K562 (cell line): ENCODE measurements at regions not wholly inside any gene's neighbourhood (a gene's known extent, or its start where the extent isn't known, plus 50 kb on each side); places are given as distances from the start of the nearest gene placed in this dataset.

Experiments
- EZH2 ChIP-seq: IDR thresholded peaks from 2 replicates; pipeline ENCODE4 v1.6.1; 2012; ENCODE audit warnings: low read depth, mild to moderate bottlenecking, inconsistent platforms, low read length, borderline replicate concordance
- GATA2 ChIP-seq: sonication (generic); formaldehyde crosslinking; IDR thresholded peaks from 2 replicates; pipeline ENCODE4 v1.4.0; 2020; ENCODE audit warnings: mild to moderate bottlenecking, missing genetic modification reagents
- PHB2 ChIP-seq: fragments of 450-650 bp; IDR thresholded peaks from 2 replicates; pipeline ENCODE4 v1.6.1; 2017; ENCODE audit warnings: low read depth
- POLR2AphosphoS5 ChIP-seq: IDR thresholded peaks from 2 replicates; pipeline ENCODE4 v1.6.1; 2011; ENCODE audit warnings: mild to moderate bottlenecking, low read depth, low read length, moderate library complexity; ENCODE audit not compliant: control insufficient read depth, insufficient read depth
- RAD21 ChIP-seq, 2 experiments: fragments of 250-450 bp in 1 of 2; fragments of 450-650 bp in 1 of 2; sonication (Bioruptor Pico) in 1 of 2; formaldehyde crosslinking in 1 of 2; IDR thresholded peaks in 1 of 2; conservative IDR thresholded peaks in 1 of 2; 2 replicates each; pipeline versions ENCODE4 v1.4.0 to v1.8.0; 2020 to 2022; ENCODE audit warnings: mild to moderate bottlenecking in 2 of 2, moderate library complexity in 1 of 2
- TEAD4 ChIP-seq, 2 experiments: sonication (generic) in 1 of 2; formaldehyde crosslinking in 1 of 2; IDR thresholded peaks; 2 replicates each; pipeline versions ENCODE4 v1.6.1 to v1.8.0; 2012 to 2022; ENCODE audit warnings: borderline replicate concordance in 1 of 2, inconsistent platforms in 1 of 2, low read length in 1 of 2, mild to moderate bottlenecking in 1 of 2, missing genetic modification reagents in 1 of 2
- ZNF239 ChIP-seq: fragments of 250-450 bp; sonication (Bioruptor Pico); IDR thresholded peaks from 2 replicates; pipeline ENCODE4 v1.4.0; 2020; ENCODE audit warnings: mild to moderate bottlenecking
- TF ChIP-seq, protein P1 (sequence below), 3 experiments: IDR thresholded peaks in 2 of 3; conservative IDR thresholded peaks in 1 of 3; 2 replicates each; pipeline ENCODE4 v1.5.1; 2011 to 2012; ENCODE audit warnings: low read length in 3 of 3, mild to moderate bottlenecking in 3 of 3, control low read depth in 2 of 3, improper control_type of control experiment in 1 of 3, inconsistent platforms in 1 of 3, low read depth in 1 of 3, mixed read lengths in 1 of 3, moderate library complexity in 1 of 3; ENCODE audit not compliant: insufficient read depth in 2 of 3
- TF ChIP-seq, protein P2 (sequence below): sonication (generic); IDR thresholded peaks from 2 replicates; pipeline ENCODE4 v1.6.1; 2016

DNA sequence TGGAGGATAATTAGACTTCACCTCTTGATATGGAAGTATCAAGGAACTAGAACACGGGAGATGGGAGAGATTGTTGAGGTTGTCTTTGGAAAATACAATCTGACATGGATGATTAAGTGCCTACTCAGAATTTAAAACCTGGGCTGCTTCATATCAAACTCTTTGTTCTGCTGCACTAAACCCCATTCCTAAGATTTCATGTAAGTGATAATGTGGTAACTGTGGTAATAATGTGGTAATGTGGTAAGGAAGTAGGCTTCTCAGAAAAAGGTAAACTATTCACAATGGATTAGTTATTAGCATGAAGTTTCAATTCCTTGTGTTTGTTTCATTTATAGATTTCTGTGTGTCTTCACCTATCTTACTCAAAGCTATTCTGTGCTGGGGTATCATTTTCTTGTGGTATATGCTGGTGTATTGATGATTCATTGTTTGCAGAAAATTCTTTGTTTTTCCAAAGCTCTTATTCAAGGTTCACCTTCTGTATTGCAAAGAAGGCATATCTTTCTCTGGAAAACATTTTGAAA lies 129.9 kb upstream of the TAC1 start:
- TF ChIP-seq, protein P1, sequence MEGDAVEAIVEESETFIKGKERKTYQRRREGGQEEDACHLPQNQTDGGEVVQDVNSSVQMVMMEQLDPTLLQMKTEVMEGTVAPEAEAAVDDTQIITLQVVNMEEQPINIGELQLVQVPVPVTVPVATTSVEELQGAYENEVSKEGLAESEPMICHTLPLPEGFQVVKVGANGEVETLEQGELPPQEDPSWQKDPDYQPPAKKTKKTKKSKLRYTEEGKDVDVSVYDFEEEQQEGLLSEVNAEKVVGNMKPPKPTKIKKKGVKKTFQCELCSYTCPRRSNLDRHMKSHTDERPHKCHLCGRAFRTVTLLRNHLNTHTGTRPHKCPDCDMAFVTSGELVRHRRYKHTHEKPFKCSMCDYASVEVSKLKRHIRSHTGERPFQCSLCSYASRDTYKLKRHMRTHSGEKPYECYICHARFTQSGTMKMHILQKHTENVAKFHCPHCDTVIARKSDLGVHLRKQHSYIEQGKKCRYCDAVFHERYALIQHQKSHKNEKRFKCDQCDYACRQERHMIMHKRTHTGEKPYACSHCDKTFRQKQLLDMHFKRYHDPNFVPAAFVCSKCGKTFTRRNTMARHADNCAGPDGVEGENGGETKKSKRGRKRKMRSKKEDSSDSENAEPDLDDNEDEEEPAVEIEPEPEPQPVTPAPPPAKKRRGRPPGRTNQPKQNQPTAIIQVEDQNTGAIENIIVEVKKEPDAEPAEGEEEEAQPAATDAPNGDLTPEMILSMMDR (IDR thresholded peaks at IDR 0.05 in 2 of 3, conservative IDR thresholded peaks at IDR 0.05 in 1 of 3; ENCODE audit: insufficient read depth in 2 of 3, low read depth in 1 of 3, low read length in 3 of 3) = no peak
- TF ChIP-seq ZNF239 (CRISPR knock-in tag) (no peak), PHB2 (no peak), EZH2 (no peak), GATA2 (no peak), TEAD4 (IDR thresholded peaks at IDR 0.05; ENCODE audit: low read length) (no peak), TEAD4 (CRISPR knock-in tag; IDR thresholded peaks at IDR 0.05; ENCODE audit: borderline replicate concordance) (no peak), RAD21 (CRISPR knock-in tag; conservative IDR thresholded peaks at IDR 0.05 in 1 of 2, IDR thresholded peaks at IDR 0.05 in 1 of 2) (no peak), POLR2AphosphoS5 (no peak)
- TF ChIP-seq, protein P2, sequence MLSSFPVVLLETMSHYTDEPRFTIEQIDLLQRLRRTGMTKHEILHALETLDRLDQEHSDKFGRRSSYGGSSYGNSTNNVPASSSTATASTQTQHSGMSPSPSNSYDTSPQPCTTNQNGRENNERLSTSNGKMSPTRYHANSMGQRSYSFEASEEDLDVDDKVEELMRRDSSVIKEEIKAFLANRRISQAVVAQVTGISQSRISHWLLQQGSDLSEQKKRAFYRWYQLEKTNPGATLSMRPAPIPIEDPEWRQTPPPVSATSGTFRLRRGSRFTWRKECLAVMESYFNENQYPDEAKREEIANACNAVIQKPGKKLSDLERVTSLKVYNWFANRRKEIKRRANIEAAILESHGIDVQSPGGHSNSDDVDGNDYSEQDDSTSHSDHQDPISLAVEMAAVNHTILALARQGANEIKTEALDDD = no peak
